Testis (tissue), 2 donors: ENCODE measurements at regions not wholly inside any gene's neighbourhood (a gene's known extent, or its start where the extent isn't known, plus 50 kb on each side); places are given as distances from the start of the nearest gene placed in this dataset.
"Not testable (repeated sequence)": the region's sequence is repeated elsewhere in the genome, so short reads cannot be mapped to it uniquely, and the experiment has no call there.

ENCODE experiments used
- DNase-seq: peaks from one replicate; pipeline ENCODE4 v3.0.0-alpha.2; 2019
- H3K27ac ChIP-seq, 2 donors: fragments of 200-600 bp; sonication (generic); one replicate each; pipeline ENCODE4 v1.5.1; 2019
- H3K27me3 ChIP-seq: fragments of 200-600 bp; sonication (generic); one replicate; pipeline ENCODE4 v1.5.1; 2019
- H3K36me3 ChIP-seq: fragments of 200-600 bp; sonication (generic); one replicate; pipeline ENCODE4 v1.5.1; 2017; ENCODE audit warnings: low read depth; ENCODE audit errors: missing control alignments
- H3K4me1 ChIP-seq: fragments of 200-600 bp; sonication (generic); one replicate; pipeline ENCODE4 v1.5.1; 2019
- H3K4me3 ChIP-seq, 2 donors: fragments of 200-600 bp; sonication (generic); one replicate each; pipeline ENCODE4 v1.5.1; 2017 to 2019
- H3K9me3 ChIP-seq: fragments of 200-600 bp; sonication (generic); one replicate; pipeline ENCODE4 v1.5.1; 2017
- WGBS, 2 donors: methylation state at CpG; one replicate each; pipeline ENCODE4 v1.1.5; 2018; 5-methylcytosine and 5-hydroxymethylcytosine counted together
- intact Hi-C: fragments of 100-400 bp; cut with DNase I; formaldehyde crosslinking; loops from one replicate; pipeline ENCODE4 v1.15.1; 2023; ENCODE audit warnings: low total_unique reads

DNA sequence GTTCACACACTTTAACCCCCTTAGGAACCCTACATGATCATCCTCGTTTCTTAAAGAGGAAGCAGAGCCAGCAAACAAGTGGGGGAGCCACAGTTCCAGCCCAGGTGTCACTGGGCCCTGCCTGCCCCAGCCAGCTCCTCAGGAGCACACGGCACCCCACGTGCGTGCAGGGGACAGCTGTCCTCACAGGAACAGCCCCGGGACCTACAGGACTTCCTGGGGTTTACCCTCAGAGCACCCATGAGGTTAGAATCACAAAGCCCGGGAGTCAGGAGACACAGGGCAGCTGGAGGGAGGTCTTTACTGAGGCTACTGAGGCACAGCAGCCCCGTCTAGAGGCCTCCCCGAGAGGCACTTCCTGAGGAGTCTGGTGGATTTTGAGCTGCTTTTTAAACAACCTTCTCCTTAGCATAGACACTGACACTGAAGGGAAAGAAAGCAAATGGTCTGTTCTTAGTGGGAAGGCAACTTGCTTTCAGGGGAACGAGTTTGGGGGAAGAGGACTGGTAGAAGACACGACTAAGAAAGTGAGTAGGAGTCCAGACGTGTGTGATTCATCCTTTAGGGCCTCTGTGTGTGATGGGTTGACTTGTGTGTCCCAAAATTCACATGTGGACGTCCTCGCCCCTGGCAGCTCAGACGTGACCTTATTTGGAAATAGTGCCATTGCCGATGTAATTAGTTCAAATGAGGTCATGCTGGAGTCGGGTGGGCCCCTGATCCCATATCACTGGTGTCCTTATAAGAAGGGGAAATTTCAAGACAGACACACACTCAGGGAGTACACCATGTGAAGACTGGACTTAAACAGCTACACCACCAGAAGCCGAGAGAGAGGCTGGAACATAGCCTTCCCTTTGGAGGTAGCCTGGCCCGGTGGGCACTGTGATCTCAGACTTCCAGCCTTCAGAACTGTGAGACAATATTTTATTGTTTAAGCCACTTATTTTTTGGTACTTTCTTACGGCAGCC, 278.4 kb upstream of the PLGLB2 start:
- DNase-seq, H3K36me3 ChIP-seq, H3K27ac ChIP-seq, H3K4me3 ChIP-seq, intact Hi-C loops, H3K27me3 ChIP-seq, H3K9me3 ChIP-seq, H3K4me1 ChIP-seq: not testable (repeated sequence)
- 88 to 91% methylated on average over 9 to 13 of the region's 19 CpGs for WGBS, 2 donors

- H3K4me1 ChIP-seq, intact Hi-C loops, H3K9me3 ChIP-seq, DNase-seq, H3K36me3 ChIP-seq, H3K27ac ChIP-seq, H3K4me3 ChIP-seq, H3K27me3 ChIP-seq: not testable (repeated sequence)
- 78 to 86% methylated on average over 18 to 23 of the region's 25 CpGs for WGBS, 2 donors
Observed at GRCh38 chr2:87470381-87471380, 277.2 kb upstream of the PLGLB2 start.

DNA sequence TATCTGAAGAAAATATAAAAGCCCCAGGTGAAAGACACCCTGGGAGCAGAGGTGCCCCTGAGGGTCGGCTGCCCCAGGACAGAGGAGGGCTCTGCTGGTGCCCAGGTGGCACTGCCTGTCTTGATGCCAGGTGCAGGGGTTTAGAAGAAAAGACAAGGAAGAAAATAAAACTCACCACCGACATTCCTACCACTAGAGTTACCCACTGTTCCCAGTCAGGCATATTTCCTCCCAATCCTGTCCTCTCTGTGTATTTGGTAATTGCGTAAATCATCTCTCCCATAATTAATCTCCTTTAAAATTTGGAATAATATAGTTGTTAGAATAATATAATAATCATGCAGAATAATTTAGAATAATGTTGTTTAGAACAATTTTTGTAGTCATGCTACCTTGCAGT, 276.4 kb upstream of the PLGLB2 start:
- H3K4me3 ChIP-seq, H3K36me3 ChIP-seq, intact Hi-C loops, H3K27me3 ChIP-seq, H3K4me1 ChIP-seq, H3K9me3 ChIP-seq, H3K27ac ChIP-seq, DNase-seq: not testable (repeated sequence)
- 68 to 86% methylated on average over 2 to 3 of the region's 3 CpGs for WGBS, 2 donors

DNA sequence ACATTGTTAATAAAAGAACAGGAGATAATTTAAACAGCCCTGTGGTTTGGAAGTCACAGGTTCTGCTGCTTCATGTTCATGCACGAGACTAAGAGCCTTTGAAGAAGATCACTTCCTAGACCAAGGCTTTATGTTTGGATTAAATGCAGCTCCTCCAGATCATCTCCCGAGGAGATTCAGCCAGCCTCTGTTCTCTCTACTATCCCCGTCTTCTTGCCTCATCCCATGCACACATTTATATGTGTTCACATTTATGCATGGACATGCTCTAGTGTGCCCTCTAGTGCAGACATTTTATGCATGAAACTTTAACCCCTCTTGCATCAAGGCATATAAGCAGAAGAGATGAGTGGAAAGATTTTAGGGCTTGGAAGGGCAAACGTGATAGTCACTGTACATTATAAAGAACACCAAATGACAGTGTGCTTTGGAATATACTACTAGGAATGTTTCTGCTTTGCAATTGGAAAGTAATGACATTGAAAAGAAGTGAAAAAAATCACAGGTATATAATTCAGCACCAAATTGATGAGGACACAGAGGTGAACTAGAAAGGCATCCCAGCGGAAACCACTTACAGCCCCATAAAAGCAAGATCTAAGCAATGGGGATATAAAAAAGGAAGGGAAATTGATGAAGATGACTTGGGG, 271.5 kb upstream of the PLGLB2 start:
- DNase-seq, H3K4me1 ChIP-seq, H3K27ac ChIP-seq, H3K4me3 ChIP-seq, H3K9me3 ChIP-seq, H3K36me3 ChIP-seq, H3K27me3 ChIP-seq, intact Hi-C loops: not testable (repeated sequence)
- WGBS, 2 donors = 73 to 76% methylated on average over 5 of the region's 5 CpGs

- H3K27me3 ChIP-seq, H3K4me1 ChIP-seq, H3K27ac ChIP-seq, DNase-seq, H3K36me3 ChIP-seq, H3K4me3 ChIP-seq, intact Hi-C loops, H3K9me3 ChIP-seq: not testable (repeated sequence)
- WGBS, 2 donors = 83 to 91% methylated on average over 5 of the region's 5 CpGs
Observed at GRCh38 chr2:87476936-87477335, 271.0 kb upstream of the PLGLB2 start.

DNA sequence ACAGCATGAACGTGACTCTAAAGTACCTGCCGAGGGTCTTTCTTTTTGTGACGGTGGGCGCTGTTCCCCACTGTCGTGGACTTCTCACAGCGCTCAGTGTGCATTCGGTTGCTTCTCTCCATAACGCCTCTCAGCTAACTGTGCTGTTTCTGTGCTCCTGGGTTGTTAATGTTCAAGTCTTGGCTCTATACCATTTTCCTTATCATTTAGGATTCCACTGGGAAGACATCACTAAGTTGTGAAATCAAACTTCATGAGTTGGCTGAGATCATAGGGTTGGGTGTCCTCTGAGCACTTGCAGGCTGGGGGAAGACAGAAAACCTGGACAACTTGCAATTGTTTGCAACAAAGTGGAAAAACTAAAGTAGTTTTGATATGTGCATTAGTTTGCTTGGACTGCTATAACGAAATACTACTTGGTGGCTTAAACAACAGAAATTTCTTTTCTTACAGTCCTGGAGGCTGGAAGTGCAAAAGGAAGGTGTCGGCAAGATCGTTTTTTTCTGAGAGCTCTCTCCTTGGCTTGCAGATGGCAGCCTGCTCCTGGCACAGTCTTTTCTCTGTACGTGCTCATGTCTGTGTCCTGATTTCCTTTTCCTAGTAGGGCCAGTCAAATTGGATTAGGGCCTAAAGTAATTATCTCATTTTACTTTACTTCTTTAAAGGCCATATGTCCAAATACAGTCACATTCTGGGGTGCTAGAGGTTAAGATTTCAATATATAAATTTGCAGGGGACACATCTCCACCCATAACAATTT, 270.0 kb upstream of the PLGLB2 start:
- H3K27me3 ChIP-seq, DNase-seq, H3K4me3 ChIP-seq, H3K27ac ChIP-seq, H3K36me3 ChIP-seq, H3K4me1 ChIP-seq, H3K9me3 ChIP-seq, intact Hi-C loops: not testable (repeated sequence)
- 50 to 61% methylated on average over 3 to 5 of the region's 12 CpGs for WGBS, 2 donors

GRCh38 chr2:87478911-87479310, 269.0 kb upstream of the PLGLB2 start:
- intact Hi-C loops, DNase-seq, H3K4me1 ChIP-seq, H3K36me3 ChIP-seq, H3K27ac ChIP-seq, H3K4me3 ChIP-seq, H3K27me3 ChIP-seq, H3K9me3 ChIP-seq: not testable (repeated sequence)
- 82% methylated on average over 4 of the region's 4 CpGs; no CpG with 5 or more reads in 1 of the 2 donors for WGBS, 2 donors

DNA sequence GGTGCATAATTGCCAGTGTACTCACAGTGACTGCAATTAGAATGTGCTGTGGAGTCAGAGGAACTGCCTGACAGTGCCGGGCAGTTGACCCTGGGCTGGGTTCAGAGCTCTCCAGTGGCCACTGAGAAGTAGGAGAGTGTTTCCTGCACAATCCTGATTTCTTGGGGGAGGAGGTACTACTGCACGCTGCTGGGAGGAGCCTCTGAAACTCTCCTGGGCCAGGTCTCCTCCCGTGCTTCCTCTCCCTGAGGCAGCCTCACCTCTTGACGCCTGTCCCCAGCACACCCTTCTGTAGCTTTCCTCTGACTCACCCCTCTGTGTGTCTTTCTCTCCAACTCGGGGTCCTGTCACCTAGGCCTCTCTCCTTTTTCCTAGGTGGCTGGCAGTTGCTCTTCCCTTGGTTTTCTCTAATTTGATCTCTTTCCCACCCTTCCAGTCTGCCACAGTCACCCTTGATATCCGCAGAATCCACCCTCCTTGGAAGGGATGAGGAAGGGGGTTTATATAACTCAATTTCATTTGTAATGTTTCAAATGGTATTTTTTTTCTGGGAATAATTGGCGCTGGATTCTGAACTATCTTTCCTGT, 264.7 kb upstream of the PLGLB2 start:
- H3K4me3 ChIP-seq, H3K9me3 ChIP-seq, H3K27me3 ChIP-seq, intact Hi-C loops, H3K36me3 ChIP-seq, H3K27ac ChIP-seq, H3K4me1 ChIP-seq, DNase-seq: not testable (repeated sequence)
- 77 to 90% methylated on average over 7 of the region's 7 CpGs for WGBS, 2 donors

- DNase-seq, H3K36me3 ChIP-seq, H3K27ac ChIP-seq, H3K9me3 ChIP-seq, H3K4me3 ChIP-seq, H3K27me3 ChIP-seq, H3K4me1 ChIP-seq, intact Hi-C loops: not testable (repeated sequence)
- 100% methylated on average over 2 of the region's 2 CpGs; no CpG with 5 or more reads in 1 of the 2 donors for WGBS, 2 donors
Observed at GRCh38 chr2:87484363-87484762, 263.5 kb upstream of the PLGLB2 start.

- DNase-seq, H3K9me3 ChIP-seq, H3K4me3 ChIP-seq, H3K27me3 ChIP-seq, H3K36me3 ChIP-seq, H3K27ac ChIP-seq, H3K4me1 ChIP-seq, intact Hi-C loops: not testable (repeated sequence)
- 50 to 71% methylated on average over 6 to 7 of the region's 8 CpGs for WGBS, 2 donors
Observed at GRCh38 chr2:87485455-87485854, 262.4 kb upstream of the PLGLB2 start.
